GM21528 (cell line): ENCODE measurements at regions not wholly inside any gene's neighbourhood (a gene's known extent, or its start where the extent isn't known, plus 50 kb on each side); places are given as distances from the start of the nearest gene placed in this dataset.
"Not testable (repeated sequence)": the region's sequence is repeated elsewhere in the genome, so short reads cannot be mapped to it uniquely, and the experiment has no call there.

ENCODE experiments used
- ATAC-seq: cut with Tn5 transposase; IDR thresholded peaks from one replicate; pipeline ENCODE4 v1.9.1; 2021; ENCODE audit warnings: mild to moderate bottlenecking, moderate library complexity; ENCODE audit not compliant: unreplicated experiment, low FRiP score

DNA sequence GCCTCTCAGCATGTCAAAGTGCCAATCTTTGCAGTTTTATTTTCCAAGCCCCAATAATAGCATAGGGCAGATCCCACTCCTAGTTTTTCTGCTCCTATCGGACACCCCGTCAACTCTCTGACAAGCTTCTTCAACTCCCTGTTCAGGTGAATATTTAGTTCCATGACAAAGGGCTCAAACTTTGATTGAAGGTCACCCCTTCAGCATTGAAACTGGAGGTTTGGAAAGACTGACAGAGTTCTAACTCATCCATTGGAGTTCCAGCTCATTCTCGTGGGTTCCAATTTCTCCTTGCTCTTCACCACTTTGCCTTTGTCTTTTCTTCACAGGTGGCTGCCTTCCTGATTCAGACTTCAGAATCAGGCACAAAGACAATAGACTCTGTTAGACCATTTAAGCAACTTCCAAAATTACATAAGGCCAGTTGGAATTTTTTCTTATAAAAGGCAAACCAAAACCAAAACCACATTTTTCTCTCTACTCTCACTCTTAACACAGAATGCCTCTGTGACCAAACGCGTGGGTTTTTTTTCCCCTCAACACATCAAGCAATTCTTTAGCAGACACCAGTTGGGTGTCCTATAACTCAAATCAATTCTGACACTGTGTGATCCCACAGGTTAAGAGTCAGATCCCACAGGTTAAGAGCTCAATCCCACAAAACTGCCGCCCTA, 169.3 kb upstream of the USP25 start:
- ATAC-seq, result no peak

DNA sequence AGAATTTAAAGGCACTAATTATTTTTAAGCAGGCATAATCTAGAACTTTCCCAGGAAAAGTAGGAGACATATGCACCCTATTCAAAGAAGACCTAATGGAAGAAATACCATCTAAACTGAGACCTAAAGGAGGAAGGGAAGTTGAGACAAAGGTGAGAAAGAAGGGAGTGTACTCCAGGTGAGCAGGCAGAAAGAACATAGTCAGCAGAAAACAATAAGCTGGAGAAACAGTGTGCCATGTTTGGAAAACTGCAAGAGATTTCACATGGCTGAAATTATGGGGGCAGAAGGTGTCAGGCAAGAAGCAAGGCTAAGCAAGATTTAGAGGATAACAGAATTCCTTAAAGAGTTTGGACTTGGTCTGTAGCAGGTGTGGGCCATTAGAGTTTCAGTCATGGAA, 167.0 kb upstream of the USP25 start:
- no peak for ATAC-seq

DNA sequence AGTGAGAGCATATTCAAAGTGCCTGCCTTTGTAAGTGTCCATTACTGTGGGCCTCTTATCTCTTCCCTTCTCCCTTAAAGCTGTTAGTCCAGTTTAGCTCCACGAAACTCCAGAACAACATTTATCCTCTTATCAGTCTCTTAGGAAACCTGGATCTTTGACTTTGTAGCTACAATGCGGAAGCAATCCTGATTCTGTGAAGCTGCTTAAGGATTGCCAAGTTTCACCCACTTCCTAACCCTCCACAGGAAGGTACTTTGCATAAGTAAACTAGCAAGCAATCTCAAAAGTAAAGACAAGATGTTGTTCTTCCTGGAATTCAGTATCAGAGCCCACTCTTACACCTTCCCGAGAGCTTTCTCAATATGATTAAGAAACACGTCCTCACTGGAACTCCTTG, 164.9 kb upstream of the USP25 start:
- no peak for ATAC-seq

DNA sequence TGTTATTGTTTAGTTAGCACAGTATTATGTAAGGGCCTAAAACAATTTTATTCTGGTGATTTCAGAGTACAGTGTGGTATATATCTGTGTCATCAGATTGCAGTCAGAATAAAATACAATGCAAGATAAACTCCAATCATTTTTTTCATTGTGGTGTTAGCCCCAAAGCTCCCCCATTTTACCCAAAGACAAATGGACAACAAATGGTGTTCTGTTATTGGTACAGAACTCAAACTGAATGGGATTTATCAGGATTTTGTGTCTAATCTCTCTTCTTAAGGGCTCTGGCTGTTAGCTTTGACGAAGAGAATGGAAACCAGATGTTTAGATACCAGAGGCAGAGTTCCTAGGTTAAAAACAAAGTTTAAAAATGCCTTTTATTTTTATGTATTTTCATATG, 163.1 kb upstream of the USP25 start:
- ATAC-seq, result no peak

DNA sequence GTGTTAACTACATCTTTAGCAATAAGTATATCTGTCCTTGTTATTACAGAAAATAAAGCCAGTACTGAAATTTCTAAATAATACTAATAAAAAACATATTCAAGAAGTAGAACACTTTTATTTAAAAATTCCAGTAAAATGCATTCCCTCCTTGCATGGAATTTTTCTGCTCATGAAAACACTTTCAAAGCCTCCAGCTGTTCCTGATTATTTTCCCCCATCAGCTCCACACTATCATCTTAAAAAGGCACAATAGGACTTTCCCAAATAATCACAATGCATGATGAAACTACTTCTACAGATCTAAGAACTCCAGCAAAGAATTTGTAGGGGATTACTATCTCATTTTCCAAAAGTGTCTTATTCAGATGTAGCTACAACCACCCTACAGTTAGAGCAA, 162.6 kb upstream of the USP25 start:
- no peak for ATAC-seq

DNA sequence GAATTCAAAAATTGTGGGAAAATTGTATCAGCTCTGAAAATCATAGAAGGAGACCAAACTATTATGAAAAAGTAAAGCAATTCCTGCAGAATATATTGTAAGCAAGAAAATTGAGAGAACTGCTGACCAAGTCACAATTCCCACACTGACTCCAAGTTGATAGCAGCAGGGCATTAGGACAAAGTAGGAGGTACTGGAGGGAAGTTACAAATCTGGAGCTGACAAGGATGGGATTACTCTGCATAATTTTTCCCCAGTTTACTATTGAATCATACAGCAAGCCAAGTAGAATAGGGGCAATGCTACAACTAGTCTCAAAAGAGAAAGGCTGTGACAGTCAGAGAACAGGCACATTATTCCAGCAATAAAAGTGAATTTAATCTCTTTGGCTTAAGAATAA, 161.3 kb upstream of the USP25 start:
- no peak for ATAC-seq

DNA sequence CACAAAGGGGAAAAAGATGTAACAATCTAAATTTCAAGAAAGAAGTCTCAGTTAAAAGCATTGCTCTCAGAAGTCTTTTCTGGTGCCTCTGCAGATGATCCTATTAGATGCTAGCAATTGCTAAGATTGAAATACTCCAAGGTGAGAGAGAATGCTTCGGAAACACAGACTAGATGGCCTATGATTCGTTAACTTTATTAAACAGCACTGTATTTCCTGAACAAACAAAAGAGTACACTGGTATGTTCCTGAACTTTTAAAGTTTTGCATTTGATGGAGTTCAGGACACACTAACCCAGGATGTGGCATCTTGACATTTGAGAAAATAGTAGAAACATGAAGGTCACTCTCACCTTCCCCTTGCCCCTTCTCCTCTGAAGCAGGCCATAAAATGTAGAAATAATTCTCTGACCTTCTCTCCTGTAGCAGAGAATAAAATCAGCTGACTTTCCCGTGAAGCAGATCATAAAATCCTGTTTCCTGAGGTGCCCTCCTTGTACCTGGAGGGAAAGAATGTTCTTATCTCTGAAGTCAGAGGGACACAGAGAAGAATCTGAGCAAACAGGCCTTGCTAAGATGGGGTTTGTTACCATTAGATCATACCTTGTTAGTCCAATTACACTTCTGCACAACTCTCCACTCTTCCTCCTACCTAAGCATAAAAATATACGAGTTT, 142.9 kb upstream of the USP25 start:
- ATAC-seq, result no peak

DNA sequence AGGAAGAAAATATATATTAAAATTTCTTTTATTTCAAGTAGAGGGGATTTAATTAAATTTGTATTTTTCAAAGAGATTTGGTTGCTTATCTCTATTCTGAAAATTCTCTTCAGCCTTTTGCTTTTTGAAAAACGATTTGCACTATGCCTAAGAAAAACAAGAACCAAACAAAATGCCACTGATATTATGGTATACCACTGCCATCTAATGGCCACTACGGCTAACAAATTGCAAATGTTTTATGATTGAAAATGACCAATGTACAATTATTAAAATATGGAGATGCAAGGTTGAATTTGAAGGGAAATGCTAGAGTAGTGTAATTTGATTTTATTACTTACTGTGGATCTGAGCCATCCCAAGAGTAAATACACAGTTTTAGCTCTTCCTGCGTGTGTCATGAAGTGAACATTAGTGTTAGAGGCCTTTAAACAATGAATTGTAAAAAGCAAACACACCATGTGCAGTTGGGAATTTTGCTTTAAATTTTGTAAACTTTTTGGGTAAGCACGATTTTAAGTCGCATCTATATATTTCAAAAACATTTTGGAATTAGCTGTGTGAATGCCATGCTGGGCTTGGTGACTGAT, 137.4 kb upstream of the USP25 start:
- no peak for ATAC-seq

DNA sequence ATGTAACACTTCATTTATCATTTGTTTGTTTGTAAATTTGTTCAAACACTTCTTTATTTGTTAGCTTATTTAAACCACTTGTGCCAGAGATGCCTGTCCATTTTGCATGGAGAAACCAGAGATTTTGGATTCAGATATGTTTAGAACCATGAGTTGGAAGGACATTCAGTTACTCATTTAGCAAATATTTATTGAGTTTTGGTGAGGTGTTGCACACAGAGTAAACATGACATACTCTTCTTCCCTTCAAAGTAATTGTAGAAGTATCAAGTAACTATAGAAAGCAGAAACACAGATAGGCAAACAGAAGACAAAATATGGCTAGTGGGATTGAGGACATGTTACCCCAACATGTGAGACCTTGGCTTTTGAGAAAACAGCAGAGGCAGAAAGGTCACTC, 136.8 kb upstream of the USP25 start:
- no peak for ATAC-seq

DNA sequence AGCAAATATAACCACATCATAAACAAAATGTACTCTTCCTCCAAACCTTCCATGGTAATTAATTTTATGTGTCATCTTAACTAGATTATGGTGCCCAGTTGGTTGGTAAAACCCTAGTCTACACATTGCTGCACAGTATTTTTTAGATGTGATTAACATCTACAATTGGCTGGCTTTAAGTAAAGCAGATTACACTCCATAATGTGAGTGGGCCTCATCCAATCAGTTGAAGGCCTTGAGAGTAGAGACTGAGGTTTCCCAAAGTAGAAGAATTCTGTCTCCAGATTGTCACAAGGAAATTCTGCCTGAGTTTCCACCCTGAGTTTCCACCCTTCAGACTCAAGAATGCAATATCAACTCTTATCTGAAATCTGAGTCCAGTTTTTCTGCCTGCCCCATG, 128.4 kb upstream of the USP25 start:
- ATAC-seq, result no peak

DNA sequence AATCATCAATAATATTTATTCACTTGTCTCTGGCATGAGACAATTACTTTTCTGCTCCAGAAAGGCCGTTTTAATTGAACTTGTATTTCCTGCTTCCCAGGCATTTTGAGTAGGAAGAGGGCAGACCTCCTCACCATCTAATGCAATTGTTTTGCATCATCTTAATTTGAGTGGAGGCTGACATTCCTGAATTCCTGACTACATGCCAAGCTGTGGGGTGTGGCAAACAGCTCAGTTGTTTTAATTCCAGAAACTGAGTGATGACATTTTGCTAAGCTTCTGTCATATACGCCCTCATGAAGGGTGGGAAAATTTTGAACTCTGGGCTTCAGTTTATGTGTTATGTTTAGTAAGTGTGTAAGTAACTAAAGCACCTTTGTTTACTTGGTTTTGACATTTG, 125.4 kb upstream of the USP25 start:
- ATAC-seq, result no peak

DNA sequence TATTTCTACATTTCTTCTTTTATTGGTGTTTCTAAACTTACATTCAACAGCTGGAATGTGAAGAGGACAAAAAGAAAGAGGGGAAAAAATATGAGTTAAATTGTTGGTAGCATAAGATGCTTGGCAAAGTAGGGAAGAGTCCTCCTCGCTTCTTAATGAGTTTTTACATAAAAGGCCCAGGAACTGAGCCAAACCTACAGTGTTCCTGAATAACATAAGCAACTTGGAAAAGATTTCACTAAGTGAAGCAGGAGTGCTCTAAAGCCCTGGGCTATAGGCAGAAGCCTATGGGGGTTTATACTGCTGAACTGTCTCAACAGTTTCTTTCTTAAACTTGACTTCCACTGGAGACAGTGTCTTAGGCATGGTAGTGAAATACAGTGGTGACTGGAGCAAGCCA, 115.0 kb upstream of the USP25 start:
- ATAC-seq, result no peak

DNA sequence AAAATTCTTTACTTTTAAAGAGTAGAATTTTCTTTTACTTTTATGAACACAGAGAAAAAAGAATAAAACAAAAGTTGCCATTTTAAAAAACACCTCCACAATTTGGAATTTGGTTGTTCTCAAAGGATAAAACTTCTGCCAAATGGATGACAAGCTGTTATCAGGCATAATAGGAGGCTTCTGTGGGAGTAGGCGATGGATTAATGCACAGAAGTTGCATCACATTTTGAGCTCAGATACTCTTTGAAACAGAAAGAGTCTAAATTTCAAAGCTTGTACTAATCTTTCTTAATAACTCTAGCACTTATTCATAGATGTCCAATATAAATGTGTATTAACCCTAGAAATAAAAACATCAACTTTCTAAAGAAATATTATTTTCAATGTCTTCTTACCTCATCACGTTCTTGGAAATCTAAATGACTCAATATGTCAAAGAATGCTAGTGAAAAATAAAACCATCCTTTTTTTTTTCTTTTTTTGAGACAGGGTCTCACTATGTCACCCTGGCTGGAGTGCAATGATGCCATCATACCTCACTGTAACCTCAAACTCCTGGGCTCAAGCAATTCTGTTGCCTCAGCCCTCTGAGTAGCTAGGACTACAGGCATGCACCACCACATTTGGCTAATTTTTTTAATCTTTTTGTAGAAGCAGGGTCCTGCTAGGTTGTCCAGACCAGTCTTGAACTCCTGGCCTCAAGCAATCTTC, 112.8 kb upstream of the USP25 start:
- ATAC-seq, result no peak

DNA sequence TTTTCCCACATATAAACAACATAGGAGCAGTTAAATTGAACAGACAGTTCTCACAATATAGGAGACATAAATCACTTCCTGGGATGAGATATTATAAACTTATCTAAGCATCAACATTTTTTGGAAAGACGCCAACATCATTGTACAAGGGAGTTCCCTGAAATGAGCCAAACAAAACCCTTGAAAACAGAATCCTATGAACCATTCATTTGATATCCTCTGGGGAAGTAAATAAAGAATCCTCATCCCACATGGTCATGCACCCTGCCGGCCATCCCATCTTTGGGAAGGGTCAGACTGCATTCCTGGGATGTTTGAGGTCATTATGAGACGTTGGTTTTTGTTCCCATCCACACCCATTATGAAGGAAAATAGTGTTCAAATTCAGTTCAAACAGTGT, 111.8 kb upstream of the USP25 start:
- no peak for ATAC-seq

DNA sequence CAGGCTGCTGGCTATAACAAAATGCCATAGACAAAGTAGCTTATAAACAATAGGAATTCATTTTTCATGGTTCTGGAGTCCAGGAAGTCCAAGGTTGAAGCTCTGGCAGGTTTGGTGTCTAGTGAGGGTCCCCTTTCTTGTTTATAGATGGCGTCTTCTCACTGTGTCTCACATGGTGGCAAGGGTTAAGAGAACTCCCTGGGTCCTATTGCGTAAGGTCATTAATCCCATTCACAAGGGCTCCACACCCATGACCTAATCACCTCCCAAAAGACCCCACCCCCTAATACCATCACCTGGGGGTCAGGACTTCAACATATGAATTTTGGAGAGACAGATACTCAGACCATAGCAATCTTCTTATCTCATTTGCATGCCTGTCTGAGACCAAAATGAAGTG, 108.9 kb upstream of the USP25 start:
- no peak for ATAC-seq

DNA sequence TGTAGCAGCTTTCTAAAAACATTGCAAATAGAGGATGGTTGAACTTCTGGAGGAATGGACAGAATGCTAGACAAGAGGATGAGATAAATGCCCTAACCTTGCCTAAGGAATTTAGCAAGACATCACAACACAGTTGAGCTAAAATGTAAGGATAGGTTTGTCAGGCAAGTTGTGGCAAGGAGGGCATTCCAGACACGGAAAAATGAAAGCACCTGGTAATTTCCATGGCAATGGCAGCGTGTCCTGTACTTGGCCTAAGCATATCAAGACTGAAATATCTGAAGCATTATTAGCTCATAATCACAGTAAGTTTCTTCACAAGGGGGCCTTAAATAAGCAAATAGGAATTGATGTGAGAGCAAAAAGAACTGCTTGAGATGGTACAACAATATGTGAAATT, 105.1 kb upstream of the USP25 start:
- no peak for ATAC-seq

DNA sequence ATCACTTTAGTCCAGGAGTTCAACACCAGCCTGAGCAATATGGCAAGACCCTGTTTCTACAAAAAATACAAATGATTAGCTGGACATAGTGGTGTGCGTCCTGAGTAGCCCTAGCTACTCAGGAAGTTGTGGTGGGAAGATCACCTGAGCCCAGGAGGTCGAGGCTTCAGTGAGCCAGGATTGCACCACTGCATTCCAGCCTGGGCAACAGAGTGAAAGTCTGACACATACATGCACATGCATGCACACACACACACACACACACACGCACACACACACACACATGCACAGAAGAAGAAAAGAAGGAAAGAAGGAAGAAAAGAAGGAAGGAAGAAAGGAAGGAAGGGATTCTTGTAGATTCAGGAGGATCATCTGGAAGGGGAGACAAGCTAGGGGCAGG, 104.4 kb upstream of the USP25 start:
- ATAC-seq, result no peak

DNA sequence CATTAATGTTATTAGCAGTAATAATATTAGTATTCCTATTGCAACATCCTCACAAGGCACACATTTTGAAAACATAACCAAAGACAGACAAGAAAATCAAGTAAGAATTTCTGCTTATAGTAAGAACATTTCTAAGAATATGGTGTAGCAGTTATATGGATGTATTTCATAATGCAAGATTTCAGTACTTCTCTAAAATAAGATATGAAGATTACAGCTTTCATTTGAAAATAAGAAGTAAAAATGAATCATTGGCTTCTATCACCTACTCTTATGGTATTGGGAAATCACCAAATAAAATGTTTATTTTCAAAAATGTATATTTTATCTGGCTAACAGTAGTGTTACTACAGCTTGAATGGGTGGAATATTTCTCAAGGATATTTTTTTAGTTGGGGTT, 103.8 kb upstream of the USP25 start:
- no peak for ATAC-seq

DNA sequence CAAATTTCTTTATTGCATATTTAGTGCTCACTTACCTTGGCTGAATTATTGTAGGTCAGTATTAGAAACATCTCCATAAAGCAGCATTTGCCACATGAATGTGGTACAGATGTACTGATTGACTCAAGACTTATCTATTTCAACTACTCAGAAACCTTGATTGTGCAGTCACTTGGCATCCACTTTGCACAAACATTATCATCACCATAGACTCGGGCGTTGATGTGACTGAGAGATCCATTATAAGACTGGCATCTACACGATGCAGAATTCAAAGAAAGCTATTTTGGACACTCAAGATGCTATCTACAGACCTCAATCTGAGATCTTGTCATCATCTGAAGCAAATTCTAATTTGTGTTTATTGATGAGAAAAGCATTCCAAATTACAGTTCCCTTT, 102.8 kb upstream of the USP25 start:
- ATAC-seq, result no peak

DNA sequence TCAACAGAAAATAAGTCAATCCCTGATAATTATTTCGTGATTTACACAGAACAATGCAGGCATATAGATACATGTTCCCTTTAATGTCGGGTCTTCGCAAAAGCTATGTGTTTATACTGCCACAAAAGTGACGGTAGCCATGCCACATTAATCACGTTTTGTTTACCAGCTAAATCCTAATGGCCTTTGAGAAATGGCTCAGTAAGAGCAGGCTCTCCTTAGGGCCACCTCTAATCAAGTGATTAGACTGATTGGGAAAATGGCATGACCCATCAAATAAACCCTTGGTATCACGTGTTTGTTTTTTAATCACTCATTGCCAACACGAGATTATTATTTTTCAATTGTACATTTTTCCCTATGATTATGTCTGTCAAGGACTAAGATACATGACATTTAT, 102.0 kb upstream of the USP25 start:
- ATAC-seq, result no peak

DNA sequence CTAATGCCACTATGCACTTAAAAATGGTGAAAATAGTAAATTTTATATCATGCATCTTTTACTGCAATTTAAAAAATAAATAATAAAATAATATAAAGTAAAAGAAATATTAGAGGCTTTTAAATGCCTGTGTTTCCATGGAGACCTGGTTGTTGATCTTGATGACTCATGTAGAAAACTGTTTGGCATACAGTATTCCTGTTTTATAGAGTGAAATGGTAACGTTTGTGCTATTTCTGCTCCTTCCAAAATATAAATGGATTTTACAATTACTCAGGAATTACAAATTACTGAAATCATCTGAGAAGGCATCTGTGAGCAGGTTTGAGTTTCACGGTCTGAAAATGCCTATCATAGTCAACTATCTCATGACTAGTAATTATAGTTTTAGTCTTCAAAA, 98.4 kb upstream of the USP25 start:
- no peak for ATAC-seq

DNA sequence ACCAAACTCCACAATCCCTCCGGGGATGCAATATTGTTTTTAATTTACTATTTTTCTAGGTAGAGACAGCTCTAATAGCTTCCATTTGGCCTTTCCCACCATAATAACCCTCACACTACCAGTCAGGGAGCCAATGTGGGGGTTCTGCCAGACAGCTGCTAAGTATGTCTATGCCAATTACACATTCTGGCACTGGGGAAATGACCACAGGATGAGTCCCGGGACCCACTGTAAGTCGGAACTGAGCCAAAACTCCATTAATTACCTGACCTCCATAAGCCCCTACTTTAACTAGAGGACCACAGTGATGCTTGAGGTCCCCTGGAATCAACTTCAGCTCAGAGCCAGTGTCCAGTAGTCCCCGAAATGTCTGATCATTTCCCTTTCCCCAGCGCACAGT, 95.2 kb upstream of the USP25 start:
- not testable (repeated sequence) for ATAC-seq
